Ishikawa (cell line): ENCODE measurements at regions not wholly inside any gene's neighbourhood (a gene's known extent, or its start where the extent isn't known, plus 50 kb on each side); places are given as distances from the start of the nearest gene placed in this dataset.

Experiments used
- EGR1 ChIP-seq: IDR thresholded peaks from 2 replicates; pipeline ENCODE4 v1.6.1; 2012
- EP300 ChIP-seq: IDR thresholded peaks from 2 replicates; pipeline ENCODE4 v1.6.1; 2012; ENCODE audit warnings: borderline replicate concordance
- REST ChIP-seq: IDR thresholded peaks from 2 replicates; pipeline ENCODE4 v1.6.1; 2012; ENCODE audit warnings: low read depth, mild to moderate bottlenecking
- TCF12 ChIP-seq: IDR thresholded peaks from 2 replicates; pipeline ENCODE4 v1.6.1; 2012; ENCODE audit warnings: low read depth
- USF1 ChIP-seq: IDR thresholded peaks from 2 replicates; pipeline ENCODE4 v1.6.1; 2012
- YY1 ChIP-seq: IDR thresholded peaks from 2 replicates; pipeline ENCODE4 v1.6.1; 2012; ENCODE audit warnings: low read depth

- TF ChIP-seq YY1 (no peak), REST (no peak), TCF12 (no peak), EGR1 (no peak), USF1 (no peak), EP300 (no peak)
Observed at GRCh38 chr10:128825626-128826025, 641.4 kb upstream of the MGMT start.
